Dedifferentiated amniotic fluid mesenchymal stem cell (primary cell): ENCODE measurements at regions not wholly inside any gene's neighbourhood (a gene's known extent, or its start where the extent isn't known, plus 50 kb on each side); places are given as distances from the start of the nearest gene placed in this dataset.
"Not testable (repeated sequence)": the region's sequence is repeated elsewhere in the genome, so short reads cannot be mapped to it uniquely, and the experiment has no call there.

Experiments used
- DNase-seq: peaks from one replicate; pipeline ENCODE4 v3.0.0-alpha.2; 2016; ENCODE audit errors: extremely low spot score

GRCh38 chr13:61215116-61215515 is 200.5 kb downstream of the PCDH20 start:
- DNase-seq: no peak

- DNase-seq: no peak
Measured at GRCh38 chr13:61214551-61214950, 201.1 kb downstream of the PCDH20 start.

- DNase-seq: not testable (repeated sequence)
Measured at GRCh38 chr13:61205898-61206297, 209.8 kb downstream of the PCDH20 start.

GRCh38 chr13:61204025-61204424 is 211.6 kb downstream of the PCDH20 start:
- no peak for DNase-seq

- DNase-seq: no peak
Measured at GRCh38 chr13:61202042-61202441, 213.6 kb downstream of the PCDH20 start.

- DNase-seq: no peak
Measured at GRCh38 chr13:61192826-61193225, 222.8 kb downstream of the PCDH20 start.

DNA sequence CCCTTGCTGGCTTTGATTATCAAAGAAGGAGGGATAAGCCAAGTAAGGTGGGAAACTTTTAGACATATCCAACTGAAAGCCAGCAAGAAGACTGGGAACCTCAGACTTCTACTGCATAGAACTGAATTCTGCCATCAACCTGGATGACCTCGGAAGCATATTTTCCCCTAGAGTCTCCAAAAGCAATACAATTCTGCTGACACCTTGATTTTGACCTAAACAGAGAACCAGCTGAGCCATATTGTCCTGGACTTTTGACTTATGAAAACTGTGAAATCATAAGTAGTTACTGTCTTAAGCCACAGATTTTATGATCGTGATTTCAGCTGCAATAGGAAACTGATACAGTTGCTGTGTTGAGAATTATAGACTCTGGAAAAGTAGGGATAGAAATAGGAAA is 227.6 kb downstream of the PCDH20 start:
- no peak for DNase-seq

DNA sequence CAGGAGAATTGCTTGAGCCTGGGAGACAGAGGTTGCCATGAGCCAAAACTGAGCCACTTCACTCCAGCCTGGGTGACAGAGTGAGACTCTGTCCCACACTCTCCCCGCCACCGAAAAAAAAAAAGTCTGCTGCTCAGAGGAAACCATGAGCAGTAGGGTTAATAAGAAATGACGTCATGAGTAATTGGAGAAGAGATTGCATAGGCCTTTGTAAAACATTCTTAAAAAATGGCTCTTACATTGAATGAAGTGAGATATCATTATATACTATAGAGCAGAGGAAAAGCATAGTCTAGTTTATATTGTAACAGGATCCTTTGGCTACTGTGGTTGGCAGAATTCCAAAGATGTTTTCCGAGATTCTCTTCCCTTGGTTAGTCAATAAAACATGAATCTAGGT is 228.2 kb downstream of the PCDH20 start:
- no peak for DNase-seq

DNA sequence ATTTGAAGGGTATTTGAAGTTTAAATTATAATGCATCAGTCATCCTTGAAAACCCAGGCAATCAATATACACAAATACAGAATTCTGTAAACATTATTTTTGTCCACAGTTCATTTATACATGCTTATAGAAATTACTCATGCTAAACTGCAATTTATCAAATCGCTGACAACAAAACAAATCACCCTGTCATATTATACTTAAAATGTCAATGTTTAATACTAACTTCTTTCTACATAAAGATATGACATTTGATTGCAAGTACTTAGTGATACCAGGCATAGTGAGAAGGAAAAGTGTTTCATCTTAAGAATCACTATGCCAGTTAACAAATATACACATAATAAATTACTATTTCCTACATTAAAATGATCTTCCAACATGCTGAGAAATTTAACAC is 232.0 kb downstream of the PCDH20 start:
- no peak for DNase-seq

DNA sequence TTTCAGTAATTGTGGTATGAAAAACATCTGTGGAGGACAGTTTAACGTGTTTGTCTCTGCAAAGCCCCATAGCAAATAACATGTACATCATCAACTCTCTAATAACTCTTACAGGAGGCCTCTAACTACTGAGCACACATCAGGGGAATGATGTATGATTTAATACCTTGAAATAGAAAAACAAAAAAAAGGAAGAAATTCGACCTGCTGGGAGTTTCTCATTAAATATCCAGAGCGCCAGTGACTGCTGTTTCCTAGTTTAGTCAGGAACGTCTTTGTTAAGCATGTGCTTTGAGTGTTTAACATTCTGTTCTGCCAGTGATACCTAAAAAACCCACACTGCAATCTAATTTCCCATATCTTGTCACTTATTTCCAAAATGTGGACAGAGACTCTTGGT is 235.4 kb downstream of the PCDH20 start:
- DNase-seq: no peak

DNA sequence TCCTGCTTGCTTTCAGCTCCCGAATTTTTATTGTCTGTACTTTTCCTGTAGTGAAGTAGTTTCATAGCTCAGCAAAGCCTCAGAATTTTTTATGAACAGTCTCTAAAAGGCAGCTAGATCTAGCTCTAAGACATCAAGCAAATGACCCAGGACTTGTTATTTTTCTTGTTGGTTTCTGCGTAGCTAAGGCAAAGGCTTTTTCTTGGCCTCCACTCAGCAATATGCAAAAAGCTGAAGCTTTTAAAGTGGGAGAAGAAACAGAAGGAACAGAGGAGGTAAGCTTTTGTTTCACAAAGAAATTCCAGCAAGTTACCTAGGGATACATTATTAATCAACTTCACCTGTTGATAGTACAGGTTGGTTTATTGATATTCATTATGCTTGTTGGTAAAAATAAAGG is 235.9 kb downstream of the PCDH20 start:
- DNase-seq: no peak

DNA sequence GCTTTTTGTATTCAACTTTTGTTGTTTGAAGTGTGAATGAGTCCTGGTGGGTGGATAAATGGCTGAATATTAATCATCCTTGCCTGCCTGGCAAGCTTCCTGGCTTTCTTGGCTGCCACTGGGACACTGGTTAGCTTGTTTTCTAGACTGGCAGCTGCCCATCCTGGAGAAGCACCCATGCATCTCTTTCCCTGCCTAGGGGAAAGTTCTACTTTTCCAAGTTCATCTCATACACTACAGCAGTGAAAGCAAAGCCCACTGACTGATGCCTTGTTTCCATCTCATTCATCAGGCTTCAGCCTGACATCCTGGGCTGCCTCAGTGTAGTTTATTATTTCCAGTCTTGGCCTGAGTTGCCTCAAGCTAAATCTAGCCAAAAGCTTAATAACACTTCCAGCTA is 244.8 kb downstream of the PCDH20 start:
- no peak for DNase-seq

- no peak for DNase-seq
Measured at GRCh38 chr13:61162636-61163035, 253.0 kb downstream of the PCDH20 start.

GRCh38 chr13:61162106-61162505 is 253.5 kb downstream of the PCDH20 start:
- DNase-seq: no peak

- DNase-seq: no peak
Measured at GRCh38 chr13:61156753-61157152, 258.9 kb downstream of the PCDH20 start.

DNA sequence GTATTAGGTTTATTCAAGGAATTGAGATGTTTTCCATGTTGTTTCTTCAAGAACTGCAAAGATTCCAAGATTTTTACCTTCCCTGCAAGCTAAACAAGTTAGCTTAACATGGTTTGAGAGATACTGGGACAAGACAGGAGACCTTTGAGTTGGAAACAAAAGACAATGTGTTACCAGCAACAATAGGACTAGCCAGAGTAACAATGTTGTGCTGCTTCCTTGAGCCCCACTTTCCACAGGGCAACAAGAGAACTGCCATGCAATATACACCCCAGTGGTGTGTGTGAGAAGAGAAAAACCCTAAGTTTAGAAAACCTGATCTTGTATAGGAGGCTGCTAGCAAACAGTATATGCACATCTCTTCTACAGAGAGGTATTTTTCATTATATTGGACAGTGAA is 264.6 kb downstream of the PCDH20 start:
- DNase-seq: no peak

- DNase-seq: no peak
Measured at GRCh38 chr13:61149331-61149730, 266.3 kb downstream of the PCDH20 start.

- no peak for DNase-seq
Measured at GRCh38 chr13:61148691-61149315, 266.8 kb downstream of the PCDH20 start.

- DNase-seq: no peak
Measured at GRCh38 chr13:61148211-61148610, 267.4 kb downstream of the PCDH20 start.

DNA sequence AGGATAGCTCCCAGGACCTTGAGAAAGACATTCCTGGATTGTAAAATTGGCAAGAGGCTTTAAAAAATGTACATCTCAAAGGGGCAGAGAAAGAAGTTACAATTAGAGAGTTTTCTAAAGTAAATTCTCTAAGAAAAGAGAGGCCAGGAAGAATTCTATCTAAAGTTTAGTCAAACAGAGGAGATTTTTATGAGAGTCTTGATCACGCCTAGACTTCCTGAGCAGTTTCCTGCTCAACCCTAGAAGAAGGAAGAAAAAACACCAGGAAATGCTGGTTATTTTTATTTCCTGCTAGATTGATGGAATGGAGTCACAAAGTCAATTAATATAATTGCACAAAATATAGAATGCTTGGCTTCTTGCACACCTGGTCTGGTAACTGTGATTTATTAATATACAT is 269.1 kb downstream of the PCDH20 start:
- no peak for DNase-seq

DNA sequence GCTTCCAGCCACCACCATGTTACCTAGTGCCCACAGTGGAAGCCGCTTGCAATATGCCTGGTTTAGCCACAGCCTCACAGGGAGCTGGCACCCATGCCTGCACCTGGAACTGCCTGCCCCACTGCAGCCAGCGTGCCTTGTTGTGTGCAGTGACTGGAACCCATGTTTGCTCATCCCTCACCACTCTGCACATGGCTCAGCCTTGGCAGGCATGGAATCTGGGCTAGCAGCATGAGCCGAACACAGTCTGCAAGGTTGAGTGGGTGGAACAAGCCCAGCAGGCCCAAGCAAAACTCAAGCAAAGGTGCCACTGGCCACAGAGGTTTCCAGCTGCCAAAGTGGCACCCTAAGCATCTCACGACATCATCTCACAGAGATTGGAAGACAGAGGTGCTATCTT is 269.5 kb downstream of the PCDH20 start:
- DNase-seq: no peak

DNA sequence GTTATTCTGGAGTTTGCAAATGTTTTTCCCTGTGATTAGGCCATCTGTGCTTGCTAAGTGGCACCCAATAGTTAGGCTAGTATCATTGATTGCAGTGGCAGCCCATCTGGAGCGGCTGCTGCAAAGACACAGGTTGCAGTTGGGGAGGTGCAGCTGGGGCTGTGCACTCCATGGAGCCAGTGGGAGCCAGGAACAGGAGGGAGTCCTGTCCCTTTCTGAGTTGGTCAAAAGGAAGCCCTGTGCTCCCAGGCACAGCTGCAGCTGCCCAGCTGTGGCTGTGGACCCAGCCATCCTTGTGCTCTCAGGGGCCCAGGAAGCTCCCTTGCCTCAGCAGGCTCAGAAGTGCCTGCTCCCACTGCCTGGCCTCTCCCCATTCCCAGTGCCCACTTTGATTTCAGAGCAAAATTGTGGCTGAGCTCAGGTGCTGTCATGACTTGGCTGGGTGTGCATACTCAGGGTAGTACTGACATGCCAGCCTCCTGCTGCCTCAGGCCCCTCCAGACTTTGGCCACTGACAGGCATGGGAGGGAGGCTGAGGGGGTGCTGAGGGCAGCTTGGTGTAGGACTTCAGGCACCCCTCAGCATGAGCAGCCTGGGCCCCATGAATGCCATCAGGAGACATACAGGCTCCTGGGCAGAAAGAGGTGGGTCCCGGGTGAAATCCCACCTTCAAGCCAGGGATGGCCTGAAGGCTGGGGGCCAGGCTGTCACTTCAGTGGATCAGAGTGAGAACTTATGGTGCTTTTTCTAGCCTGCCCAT is 270.6 kb downstream of the PCDH20 start:
- DNase-seq: no peak

DNA sequence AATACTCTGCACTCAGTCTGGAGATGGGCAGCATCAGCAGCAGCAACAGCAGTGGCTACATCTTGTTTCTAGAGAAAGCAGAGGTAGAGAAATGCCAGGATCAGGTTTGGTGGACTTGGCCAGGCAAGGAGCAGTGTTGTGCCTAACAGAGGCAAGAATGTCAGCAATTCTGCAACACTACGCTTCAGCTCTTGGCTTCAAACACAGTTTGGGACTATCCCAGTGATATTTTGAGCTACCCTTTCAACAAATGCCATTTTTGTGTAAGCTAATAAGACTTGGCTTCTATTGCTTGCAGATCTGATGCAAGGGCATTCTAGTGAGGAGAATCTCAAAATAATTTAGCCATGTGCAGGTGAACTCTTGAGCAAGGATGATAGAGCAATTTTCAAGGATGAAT is 271.3 kb downstream of the PCDH20 start:
- no peak for DNase-seq

DNA sequence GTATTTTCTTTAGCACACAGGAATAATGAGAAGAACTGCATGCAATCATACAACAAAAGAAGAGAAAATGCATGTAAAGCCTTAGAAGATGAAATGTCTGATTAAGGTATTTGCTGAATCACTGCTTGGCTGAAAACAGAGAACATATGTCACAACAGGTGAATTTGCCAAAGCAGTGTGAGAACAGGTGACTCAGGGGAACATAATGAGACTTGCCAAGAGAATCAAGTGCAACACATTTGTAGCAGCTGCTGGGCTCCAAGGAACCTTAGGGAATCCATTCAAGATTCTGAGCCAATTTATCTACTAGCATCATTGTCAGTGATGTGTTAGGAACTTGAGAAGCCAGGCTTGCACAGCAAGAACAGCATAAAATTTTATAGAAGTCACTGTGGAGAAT is 273.1 kb downstream of the PCDH20 start:
- DNase-seq: no peak
